Erythroblast (primary cell): ENCODE measurements at regions not wholly inside any gene's neighbourhood (a gene's known extent, or its start where the extent isn't known, plus 50 kb on each side); places are given as distances from the start of the nearest gene placed in this dataset.

Experiments used
- GATA1 ChIP-seq: IDR thresholded peaks from 2 replicates; pipeline ENCODE4 v1.6.1; 2011; ENCODE audit warnings: low read depth, mild to moderate bottlenecking, control low read depth, low read length, moderate library complexity
- POLR2A ChIP-seq: IDR thresholded peaks from 2 replicates; pipeline ENCODE4 v1.6.1; 2011; ENCODE audit warnings: mild to moderate bottlenecking, low read length

- no peak for TF ChIP-seq POLR2A
- TF ChIP-seq GATA1 = no peak
Measured at GRCh38 chr7:55309040-55309991, 55.8 kb upstream of the LANCL2 start.
